ENCODE measurements at regions not wholly inside any gene's neighbourhood (a gene's known extent, or its start where the extent isn't known, plus 50 kb on each side); places are given as distances from the start of the nearest gene placed in this dataset.

DNA sequence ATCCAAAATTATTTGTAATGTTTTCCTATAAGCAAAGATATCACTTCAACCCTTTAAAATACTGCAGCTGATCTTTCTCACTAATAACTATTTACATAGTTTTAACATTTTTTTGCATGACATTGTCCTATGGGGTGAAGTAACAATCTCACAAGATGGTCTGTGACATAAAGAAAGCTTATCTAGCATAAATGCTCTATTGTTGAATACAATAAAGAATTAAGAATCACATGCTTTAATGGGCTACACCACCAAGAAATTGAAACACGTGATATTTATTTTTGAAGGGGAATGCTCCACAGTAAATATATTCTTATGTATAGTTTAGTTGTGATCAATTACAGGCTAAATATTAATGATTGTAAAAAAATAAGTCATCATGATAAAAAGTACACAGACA lies 441.1 kb downstream of the PTH2R start:
- TF ChIP-seq, protein P1, sequence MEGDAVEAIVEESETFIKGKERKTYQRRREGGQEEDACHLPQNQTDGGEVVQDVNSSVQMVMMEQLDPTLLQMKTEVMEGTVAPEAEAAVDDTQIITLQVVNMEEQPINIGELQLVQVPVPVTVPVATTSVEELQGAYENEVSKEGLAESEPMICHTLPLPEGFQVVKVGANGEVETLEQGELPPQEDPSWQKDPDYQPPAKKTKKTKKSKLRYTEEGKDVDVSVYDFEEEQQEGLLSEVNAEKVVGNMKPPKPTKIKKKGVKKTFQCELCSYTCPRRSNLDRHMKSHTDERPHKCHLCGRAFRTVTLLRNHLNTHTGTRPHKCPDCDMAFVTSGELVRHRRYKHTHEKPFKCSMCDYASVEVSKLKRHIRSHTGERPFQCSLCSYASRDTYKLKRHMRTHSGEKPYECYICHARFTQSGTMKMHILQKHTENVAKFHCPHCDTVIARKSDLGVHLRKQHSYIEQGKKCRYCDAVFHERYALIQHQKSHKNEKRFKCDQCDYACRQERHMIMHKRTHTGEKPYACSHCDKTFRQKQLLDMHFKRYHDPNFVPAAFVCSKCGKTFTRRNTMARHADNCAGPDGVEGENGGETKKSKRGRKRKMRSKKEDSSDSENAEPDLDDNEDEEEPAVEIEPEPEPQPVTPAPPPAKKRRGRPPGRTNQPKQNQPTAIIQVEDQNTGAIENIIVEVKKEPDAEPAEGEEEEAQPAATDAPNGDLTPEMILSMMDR (conservative IDR thresholded peaks at IDR 0.05): no peak

More for the DNA sequence above, 441.1 kb downstream of the PTH2R start:
- no peak overlapping the region for H3K27ac Mint-ChIP-seq
- H3K27me3 Mint-ChIP-seq (ENCODE audit: low read depth): no peaks in the 10 kb centered on the region; the same call in none of the 2 replicates
- H3K79me1 ChIP-seq (ENCODE audit: insufficient read depth, low read depth, low read length, poor library complexity, severe bottlenecking): no peaks in the 10 kb centered on the region
- no peaks in the 10 kb centered on the region for H4K20me1 ChIP-seq (ENCODE audit: control insufficient read depth, insufficient read depth, insufficient read length)
- H3K18ac ChIP-seq (ENCODE audit: insufficient read length, low read depth, low read length): no peak overlapping the region
- H2BK120ac ChIP-seq (ENCODE audit: low read depth, low read length, poor library complexity, severe bottlenecking): no peak overlapping the region
- H2BK15ac ChIP-seq (ENCODE audit: low read depth, low read length): no peak overlapping the region
- DNase-seq: no peak
- no peaks in the 10 kb centered on the region for H3K79me2 ChIP-seq (ENCODE audit: insufficient read depth, low read length)
- no peak overlapping the region for H3K9ac ChIP-seq (ENCODE audit: extremely low read depth, insufficient read length, low read length)
- H2BK5ac ChIP-seq (ENCODE audit: insufficient read length, low read length): no peak overlapping the region
- H3K56ac ChIP-seq (ENCODE audit: insufficient read length, low read depth, low read length): no peak overlapping the region
- WGBS (ENCODE audit: extremely low coverage, insufficient read length, low lambda C conversion rate): no CpG with 5 or more reads among the region's 1 CpG
- peaks cover 9 to 11% of the 10 kb centered on the region in 2 experiments for H3K4me1 Mint-ChIP-seq
- no peak overlapping the region for H2BK20ac ChIP-seq (ENCODE audit: low read depth, low read length, poor library complexity, severe bottlenecking)
- H4K5ac ChIP-seq (ENCODE audit: insufficient read length, low read depth, low read length): no peak overlapping the region
- H3T11ph ChIP-seq (ENCODE audit: low read length): no peak overlapping the region
- no peak overlapping the region for H3K4me2 ChIP-seq (ENCODE audit: insufficient read depth, insufficient read length, low read length)
- peaks cover 22 to 30% of the 10 kb centered on the region in 2 experiments for H3K9me3 Mint-ChIP-seq
- no peak overlapping the region for H3K4ac ChIP-seq (ENCODE audit: low read depth, low read length)
- H3K27me3 ChIP-seq (ENCODE audit: insufficient read depth, low read length): no peaks in the 10 kb centered on the region
- H2BK12ac ChIP-seq (ENCODE audit: insufficient read length, low read depth, low read length): no peak overlapping the region
- H4K91ac ChIP-seq (ENCODE audit: insufficient read length, low read depth, low read length): no peak overlapping the region
- no peaks in the 10 kb centered on the region for H3K23me2 ChIP-seq (ENCODE audit: insufficient read length, low read depth, low read length, poor library complexity, severe bottlenecking)
- no peaks in the 10 kb centered on the region for H3K4me1 ChIP-seq (ENCODE audit: insufficient read depth, low read length)
- no peak overlapping the region for H4K8ac ChIP-seq (replicated peaks; ENCODE audit: insufficient read length, low read depth, low read length)
- H3K23ac ChIP-seq (ENCODE audit: insufficient read length, low read depth, low read length): no peak overlapping the region
- no peak overlapping the region for H3K4me3 Mint-ChIP-seq
- H3K27ac ChIP-seq (ENCODE audit: insufficient read length, low read depth, low read length): no peak overlapping the region
- H3K36me3 Mint-ChIP-seq (ENCODE audit: insufficient read depth in 1 of 3, low read depth in 3 of 3): peaks cover 15 to 18% (median 18%) of the 10 kb centered on the region in 3 experiments
- H2AFZ ChIP-seq (ENCODE audit: low read length): no peak overlapping the region
- no peak overlapping the region for H3K14ac ChIP-seq (ENCODE audit: insufficient read depth, low read length)
- no peak overlapping the region for H2AK5ac ChIP-seq (ENCODE audit: insufficient read length, low read length)
- peaks cover 10% of the 10 kb centered on the region for H3K9me3 ChIP-seq (ENCODE audit: control insufficient read depth, low read depth, low read length)

All from H9 (cell line).